GM23338 (cell line): ENCODE measurements at regions not wholly inside any gene's neighbourhood (a gene's known extent, or its start where the extent isn't known, plus 50 kb on each side); places are given as distances from the start of the nearest gene placed in this dataset.

Source experiments
- ATAC-seq: fragments of 200-7000 bp; cut with Tn5 transposase; 3 replicates; pipeline ENCODE4 v1.9.1; 2020
- DNase-seq: peaks from one replicate; pipeline ENCODE4 v3.0.0-alpha.2; 2015; ENCODE audit warnings: low spot score
- H2AFZ ChIP-seq: fragments of 200-600 bp; sonication (generic); 2 replicates; pipeline ENCODE4 v1.8.0; 2016; ENCODE audit warnings: antibody characterized with exemption, mild to moderate bottlenecking, moderate library complexity
- H3F3A ChIP-seq: fragments of 200-600 bp; sonication (generic); replicated peaks from 2 replicates; pipeline ENCODE4 v1.8.0; 2017; ENCODE audit warnings: antibody characterized with exemption, mixed run types, low read depth
- H3K27ac ChIP-seq: fragments of 200-600 bp; sonication (generic); 2 replicates; pipeline ENCODE4 v1.6.1; 2016; ENCODE audit warnings: low read depth
- H3K27me3 ChIP-seq: fragments of 200-600 bp; sonication (generic); 2 replicates; pipeline ENCODE4 v1.8.0; 2016; ENCODE audit warnings: mild to moderate bottlenecking, mixed run types, moderate library complexity; ENCODE audit not compliant: insufficient read depth
- H3K36me3 ChIP-seq: fragments of 200-600 bp; sonication (generic); 2 replicates; pipeline ENCODE4 v1.8.0; 2016; ENCODE audit warnings: mild to moderate bottlenecking; ENCODE audit not compliant: insufficient read depth
- H3K4me1 ChIP-seq: fragments of 200-600 bp; sonication (generic); 2 replicates; pipeline ENCODE4 v1.8.0; 2016; ENCODE audit warnings: mild to moderate bottlenecking, moderate library complexity; ENCODE audit not compliant: insufficient read depth
- H3K4me2 ChIP-seq: fragments of 200-600 bp; sonication (generic); 2 replicates; pipeline ENCODE4 v1.7.1; 2017; ENCODE audit warnings: mixed run types
- H3K4me3 ChIP-seq: fragments of 200-600 bp; sonication (generic); 2 replicates; pipeline ENCODE4 v1.6.1; 2016; ENCODE audit warnings: mixed run types
- H3K79me2 ChIP-seq: fragments of 200-600 bp; sonication (generic); replicated peaks from 2 replicates; pipeline ENCODE4 v1.8.0; 2017; ENCODE audit warnings: mild to moderate bottlenecking; ENCODE audit not compliant: insufficient read depth
- H3K9me2 ChIP-seq: fragments of 200-600 bp; sonication (generic); 2 replicates; pipeline ENCODE4 v1.8.0; 2017; ENCODE audit not compliant: insufficient read depth
- H4K20me1 ChIP-seq: fragments of 200-600 bp; sonication (generic); replicated peaks from 2 replicates; pipeline ENCODE4 v1.8.0; 2017; ENCODE audit warnings: mild to moderate bottlenecking; ENCODE audit not compliant: insufficient read depth
- H3K27ac Mint-ChIP-seq: 2 replicates; pipeline ENCODE4 v1.8.0; 2020; ENCODE audit warnings: inconsistent platforms, mild to moderate bottlenecking, moderate library complexity, mixed read lengths
- H3K27me3 Mint-ChIP-seq: 3 replicates; pipeline ENCODE4 v1.8.0; 2022; ENCODE audit warnings: low read depth, mild to moderate bottlenecking, moderate library complexity, mixed read lengths, inconsistent platforms; ENCODE audit not compliant: insufficient read depth, poor library complexity
- H3K36me3 Mint-ChIP-seq: 3 replicates; pipeline ENCODE4 v1.8.0; 2021; ENCODE audit warnings: low read depth, mild to moderate bottlenecking, inconsistent platforms, moderate library complexity, mixed read lengths
- H3K4me1 Mint-ChIP-seq: 3 replicates; pipeline ENCODE4 v1.8.0; 2020; ENCODE audit warnings: mild to moderate bottlenecking, inconsistent platforms, mixed read lengths
- H3K4me3 Mint-ChIP-seq: 3 replicates; pipeline ENCODE4 v1.8.0; 2021; ENCODE audit warnings: moderate library complexity, mild to moderate bottlenecking, inconsistent platforms, mixed read lengths
- H3K9me3 Mint-ChIP-seq: 3 replicates; pipeline ENCODE4 v1.8.0; 2020; ENCODE audit warnings: moderate library complexity, mild to moderate bottlenecking, inconsistent platforms, mixed read lengths
- CREB1 ChIP-seq: fragments of 250-450 bp; sonication (Bioruptor Pico); IDR thresholded peaks from 2 replicates; pipeline ENCODE4 v1.5.0; 2020; ENCODE audit warnings: low read depth, mild to moderate bottlenecking, moderate library complexity
- CTCF ChIP-seq, 2 experiments: fragments of 200-600 bp in 1 of 2; sonication (generic) in 1 of 2; conservative IDR thresholded peaks; 2 replicates each; pipeline versions ENCODE4 v1.5.1 to v1.6.1; 2016 to 2017; ENCODE audit warnings: antibody characterized with exemption in 2 of 2, low read depth in 2 of 2, mild to moderate bottlenecking in 2 of 2, moderate library complexity in 1 of 2
- ETS1 ChIP-seq: IDR thresholded peaks from 2 replicates; pipeline ENCODE4 v1.6.1; 2016; ENCODE audit warnings: antibody characterized with exemption
- EZH2 ChIP-seq: fragments of 200-600 bp; sonication (generic); IDR thresholded peaks from one replicate; pipeline ENCODE4 v1.8.0; 2017; ENCODE audit warnings: antibody characterized with exemption, mild to moderate bottlenecking, low read depth; ENCODE audit not compliant: unreplicated experiment
- EZH2phosphoT487 ChIP-seq: fragments of 200-600 bp; sonication (generic); IDR thresholded peaks from one replicate; pipeline ENCODE4 v1.8.1; 2018; ENCODE audit warnings: antibody characterized with exemption; ENCODE audit not compliant: unreplicated experiment
- JUNB ChIP-seq: IDR thresholded peaks from one replicate; pipeline ENCODE4 v1.6.1; 2016; ENCODE audit warnings: antibody characterized with exemption; ENCODE audit not compliant: unreplicated experiment
- NANOG ChIP-seq: IDR thresholded peaks from 2 replicates; pipeline ENCODE4 v1.6.1; 2016; ENCODE audit warnings: antibody characterized with exemption, borderline replicate concordance
- POLR2AphosphoS5 ChIP-seq: IDR thresholded peaks from 2 replicates; pipeline ENCODE4 v1.6.1; 2016; ENCODE audit warnings: antibody characterized with exemption, low read depth
- REST ChIP-seq: IDR thresholded peaks from one replicate; pipeline ENCODE4 v1.6.1; 2018; ENCODE audit warnings: antibody characterized with exemption; ENCODE audit not compliant: unreplicated experiment
- STAT1 ChIP-seq: IDR thresholded peaks from one replicate; pipeline ENCODE4 v1.6.1; 2016; ENCODE audit warnings: antibody characterized with exemption; ENCODE audit not compliant: unreplicated experiment
- ZNF114 ChIP-seq: fragments of 250-450 bp; sonication (Bioruptor Pico); IDR thresholded peaks from 2 replicates; pipeline ENCODE4 v1.5.0; 2020; ENCODE audit warnings: mild to moderate bottlenecking, moderate library complexity
- ZNF331 ChIP-seq: fragments of 250-450 bp; sonication (Bioruptor Pico); IDR thresholded peaks from 2 replicates; pipeline ENCODE4 v1.5.0; 2020; ENCODE audit warnings: low read depth, mild to moderate bottlenecking, moderate library complexity

GRCh38 chr2:173467751-173468150, 113.1 kb downstream of the CDCA7 start (continued):
- no peak for TF ChIP-seq JUNB
- no peak for TF ChIP-seq POLR2AphosphoS5
- TF ChIP-seq CREB1 (CRISPR knock-in tag): no peak
- no peak for TF ChIP-seq ETS1
- no peak for TF ChIP-seq STAT1
- no peak for TF ChIP-seq CTCF (conservative IDR thresholded peaks at IDR 0.05; ENCODE audit: low read depth in 2 of 2)
- TF ChIP-seq EZH2: no peak
- no peak for TF ChIP-seq ZNF114 (CRISPR knock-in tag)
- TF ChIP-seq ZNF331 (CRISPR knock-in tag): no peak
- no peak for TF ChIP-seq NANOG
- TF ChIP-seq EZH2phosphoT487: no peak

GRCh38 chr2:173468266-173468793, 113.7 kb downstream of the CDCA7 start:
- ATAC-seq (no peak), DNase-seq (no peak)
- Histone ChIP-seq H3K9me2 (0 out of 2 replicates have a peak, but pooled peaks cover 5% of the 10 kb centered on the region), H3K27me3 (no peaks in the 10 kb centered on the region), H3K4me2 (no peak overlapping the region), H3K79me2 (no peaks in the 10 kb centered on the region), H2AFZ (no peak overlapping the region), H3K36me3 (no peaks in the 10 kb centered on the region), H3K4me1 (no peaks in the 10 kb centered on the region), H3K27ac (no peak overlapping the region), H4K20me1 (no peaks in the 10 kb centered on the region), H3K4me3 (no peak overlapping the region), H3F3A (no peaks in the 10 kb centered on the region)
- Mint-ChIP-seq H3K4me3 (no peak overlapping the region), H3K27me3 (no peaks in the 10 kb centered on the region), H3K4me1 (no peaks in the 10 kb centered on the region), H3K9me3 (peaks cover 3% of the 10 kb centered on the region; the same call in 2 of the 3 replicates), H3K36me3 (peaks cover 3% of the 10 kb centered on the region; the same call in 2 of the 3 replicates), H3K27ac (no peak overlapping the region)
- no peak for TF ChIP-seq JUNB
- no peak for TF ChIP-seq ETS1
- TF ChIP-seq EZH2: no peak
- no peak for TF ChIP-seq REST
- no peak for TF ChIP-seq STAT1
- no peak for TF ChIP-seq POLR2AphosphoS5
